ENCODE measurements at regions not wholly inside any gene's neighbourhood (a gene's known extent, or its start where the extent isn't known, plus 50 kb on each side); places are given as distances from the start of the nearest gene placed in this dataset.

DNA sequence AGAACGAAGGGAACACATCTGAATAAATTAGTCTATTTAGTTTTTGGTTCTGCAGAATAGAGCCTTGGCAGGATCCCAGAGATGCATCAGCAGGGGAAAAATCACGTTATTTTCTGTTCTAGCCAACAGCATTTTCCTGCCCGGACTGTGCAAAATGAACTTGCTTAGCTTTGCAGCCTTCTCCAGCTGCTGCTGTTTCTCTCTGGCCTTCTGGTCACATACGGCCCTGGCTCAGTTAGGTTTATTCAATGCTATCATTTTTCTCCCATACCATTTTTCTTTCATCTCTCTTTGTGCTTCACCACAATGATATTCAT lies 110.4 kb upstream of the KL start:
- TF ChIP-seq, protein P1, sequence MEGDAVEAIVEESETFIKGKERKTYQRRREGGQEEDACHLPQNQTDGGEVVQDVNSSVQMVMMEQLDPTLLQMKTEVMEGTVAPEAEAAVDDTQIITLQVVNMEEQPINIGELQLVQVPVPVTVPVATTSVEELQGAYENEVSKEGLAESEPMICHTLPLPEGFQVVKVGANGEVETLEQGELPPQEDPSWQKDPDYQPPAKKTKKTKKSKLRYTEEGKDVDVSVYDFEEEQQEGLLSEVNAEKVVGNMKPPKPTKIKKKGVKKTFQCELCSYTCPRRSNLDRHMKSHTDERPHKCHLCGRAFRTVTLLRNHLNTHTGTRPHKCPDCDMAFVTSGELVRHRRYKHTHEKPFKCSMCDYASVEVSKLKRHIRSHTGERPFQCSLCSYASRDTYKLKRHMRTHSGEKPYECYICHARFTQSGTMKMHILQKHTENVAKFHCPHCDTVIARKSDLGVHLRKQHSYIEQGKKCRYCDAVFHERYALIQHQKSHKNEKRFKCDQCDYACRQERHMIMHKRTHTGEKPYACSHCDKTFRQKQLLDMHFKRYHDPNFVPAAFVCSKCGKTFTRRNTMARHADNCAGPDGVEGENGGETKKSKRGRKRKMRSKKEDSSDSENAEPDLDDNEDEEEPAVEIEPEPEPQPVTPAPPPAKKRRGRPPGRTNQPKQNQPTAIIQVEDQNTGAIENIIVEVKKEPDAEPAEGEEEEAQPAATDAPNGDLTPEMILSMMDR (IDR thresholded peaks at IDR 0.05; ENCODE audit: low read length), result no peak
- TF ChIP-seq EZH2phosphoT487 (IDR thresholded peaks at IDR 0.05; ENCODE audit: low read length) (no peak), EZH2 (optimal IDR thresholded peaks at IDR 0.05; ENCODE audit: low read depth, low read length) (no peak)

Data from MM.1S (cell line).